Hepatic stellate cell (primary cell): ENCODE measurements at regions not wholly inside any gene's neighbourhood (a gene's known extent, or its start where the extent isn't known, plus 50 kb on each side); places are given as distances from the start of the nearest gene placed in this dataset.

ENCODE experiments used
- DNase-seq: peaks from one replicate; pipeline ENCODE4 v3.0.0; 2011; ENCODE audit warnings: low spot score

DNA sequence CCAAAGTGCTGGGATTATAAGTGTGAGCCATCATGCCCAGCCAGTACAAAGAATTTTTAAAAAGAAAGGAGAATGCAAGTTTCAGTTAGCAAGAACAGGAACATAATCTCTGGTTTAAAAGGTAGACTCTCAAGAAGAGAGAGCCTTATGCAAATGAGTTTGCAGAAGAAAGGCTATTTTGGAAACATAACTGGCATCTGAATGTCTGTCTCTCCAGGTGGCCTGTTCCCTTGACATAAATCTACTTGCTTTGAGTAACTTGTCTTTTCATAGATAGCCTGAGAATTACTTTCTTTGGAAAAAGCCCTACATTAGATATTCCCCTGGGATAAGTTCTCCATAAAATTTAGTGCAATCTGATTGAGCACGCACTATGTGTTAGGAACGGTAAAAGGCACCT, 109.6 kb downstream of the ICOS start:
- no peak for DNase-seq

DNA sequence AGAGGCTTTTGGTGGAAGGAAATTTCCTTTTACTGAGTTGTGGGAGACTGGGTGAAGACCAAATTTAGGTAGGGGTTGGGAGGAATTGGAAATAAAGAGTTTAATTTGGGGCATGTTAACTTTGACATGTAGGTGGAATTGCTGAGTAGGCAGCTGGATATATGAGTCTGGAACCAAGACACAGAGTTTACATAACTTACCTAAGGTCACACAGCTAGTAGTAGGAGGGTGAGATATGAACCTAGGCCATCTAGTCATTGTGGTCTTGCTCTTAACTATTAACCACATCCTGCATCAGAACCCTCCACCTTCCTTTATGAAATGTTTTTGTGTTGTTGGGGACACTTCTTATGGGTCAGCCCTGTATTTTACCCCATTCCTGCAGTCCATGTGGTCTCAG, 113.1 kb downstream of the ICOS start:
- DNase-seq: no peak

DNA sequence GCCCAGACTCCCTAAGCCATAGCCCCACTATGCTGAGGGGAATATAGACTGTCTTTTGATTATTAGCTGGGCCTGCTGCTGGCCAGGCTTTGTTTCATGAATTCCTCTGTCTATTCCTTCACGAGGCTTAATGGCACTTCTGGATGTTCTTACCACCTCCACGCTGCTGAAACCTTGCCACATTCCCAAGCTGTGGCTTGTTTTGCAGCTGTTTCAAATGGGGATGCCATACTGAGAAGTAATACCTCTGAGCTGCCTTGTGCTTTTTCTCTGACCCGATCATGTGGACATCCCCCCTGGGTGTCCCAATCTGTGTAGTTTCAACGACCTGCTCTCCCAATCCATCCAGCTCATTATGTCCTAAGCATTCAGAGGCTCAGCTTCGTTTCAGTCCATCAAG, 114.1 kb downstream of the ICOS start:
- no peak for DNase-seq

DNA sequence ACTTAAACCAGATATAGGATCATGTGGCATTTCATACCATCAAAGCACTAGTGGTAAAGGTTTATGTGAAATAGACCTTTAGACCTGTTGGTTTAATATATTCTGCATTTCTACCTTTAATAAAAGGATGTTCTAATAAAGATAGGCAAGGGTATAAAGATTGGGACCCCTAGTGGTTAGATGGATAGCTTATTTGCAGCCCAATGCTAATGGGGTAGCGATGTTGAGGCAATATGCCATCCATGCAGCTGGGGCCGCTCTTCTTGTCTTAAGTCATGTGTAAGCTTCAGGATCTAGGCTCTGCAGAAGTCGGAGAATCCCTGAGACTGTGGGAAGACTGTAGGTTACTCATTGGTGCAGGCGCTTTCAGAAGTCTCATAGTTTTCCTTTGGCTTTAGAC, 114.9 kb downstream of the ICOS start:
- DNase-seq: no peak

DNA sequence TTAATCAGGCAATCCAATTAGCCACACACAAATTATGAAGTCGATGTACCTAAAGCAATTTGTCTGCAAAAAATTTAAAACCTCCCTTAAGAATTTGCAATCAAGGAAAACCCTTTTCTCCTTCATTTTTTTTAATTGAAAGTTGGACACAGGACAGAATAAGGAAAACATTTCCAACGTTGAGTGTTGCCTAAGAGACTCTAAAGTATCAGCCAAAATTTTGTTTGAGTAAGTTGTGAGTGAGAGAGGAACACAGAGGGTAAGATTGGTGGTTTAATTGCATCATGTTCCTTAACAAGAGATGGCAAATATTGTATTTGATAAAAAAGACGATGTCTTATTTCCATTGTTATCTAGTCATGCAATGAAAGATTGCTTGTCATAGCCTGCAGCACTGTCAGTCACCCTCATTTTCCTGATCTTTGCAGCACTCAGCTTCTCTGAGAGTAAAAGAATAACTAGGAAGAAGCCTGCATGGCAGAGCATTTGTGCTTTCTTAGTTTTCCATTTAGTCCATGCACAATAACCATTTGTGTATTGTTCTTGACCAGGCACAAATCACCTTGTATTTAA, 115.5 kb downstream of the ICOS start:
- DNase-seq: no peak

DNA sequence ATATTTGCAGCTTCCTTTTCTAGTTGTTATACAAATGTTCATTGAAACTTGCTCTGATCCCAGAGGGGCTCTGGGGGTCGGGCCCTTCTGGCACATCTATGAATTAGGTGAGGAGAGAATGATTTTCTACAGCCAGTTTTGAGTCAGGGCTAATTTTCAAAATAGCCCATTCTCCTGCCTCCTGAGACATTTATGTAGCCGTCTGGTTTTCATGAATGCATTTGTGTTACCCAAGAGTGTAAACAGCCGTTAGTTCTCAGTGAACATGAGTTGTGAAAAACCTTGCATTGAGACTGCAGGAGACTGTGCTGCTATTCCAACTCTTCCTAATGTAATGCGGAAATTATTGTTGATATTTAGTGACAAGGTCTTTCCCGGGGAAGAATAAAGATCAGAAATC, 122.5 kb downstream of the ICOS start:
- DNase-seq: no peak

DNA sequence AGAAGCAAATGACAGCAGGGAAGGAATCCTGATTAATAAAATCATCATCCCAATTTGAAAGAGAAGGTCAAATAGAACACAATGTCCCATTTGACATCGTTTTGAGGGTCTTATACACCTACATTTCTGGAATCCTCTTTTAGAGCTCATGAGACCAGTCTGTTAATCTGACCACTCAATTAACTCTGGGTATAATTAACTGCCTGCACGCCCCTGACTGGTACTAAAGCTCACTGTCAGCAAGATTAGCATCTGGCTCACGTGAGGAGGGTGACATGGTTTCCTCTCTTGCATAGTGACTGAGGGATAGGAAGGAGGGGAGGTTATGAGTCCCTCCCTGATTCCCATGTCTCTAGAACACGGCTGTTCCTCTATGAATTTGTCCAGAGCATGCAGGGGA, 124.3 kb downstream of the ICOS start:
- DNase-seq: no peak

DNA sequence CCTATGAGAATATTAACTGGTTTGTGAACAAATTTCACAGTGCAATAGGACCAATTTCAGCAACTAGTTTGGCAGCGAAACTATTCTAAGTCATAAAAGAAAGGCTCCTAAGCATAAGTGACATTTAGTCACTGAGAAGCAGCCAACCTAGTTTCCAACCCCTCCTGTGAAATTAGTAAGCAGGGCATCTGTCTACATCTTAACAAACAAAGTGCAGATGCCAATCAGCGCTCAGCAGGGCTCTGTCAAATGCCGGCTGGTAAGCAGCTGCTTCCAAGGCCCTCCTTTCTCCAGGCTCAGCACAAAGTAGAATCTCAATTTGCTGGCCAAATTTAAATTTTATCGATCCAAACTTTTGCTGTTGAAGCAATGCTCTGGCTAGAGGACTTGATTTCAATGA, 124.7 kb downstream of the ICOS start:
- DNase-seq: no peak

DNA sequence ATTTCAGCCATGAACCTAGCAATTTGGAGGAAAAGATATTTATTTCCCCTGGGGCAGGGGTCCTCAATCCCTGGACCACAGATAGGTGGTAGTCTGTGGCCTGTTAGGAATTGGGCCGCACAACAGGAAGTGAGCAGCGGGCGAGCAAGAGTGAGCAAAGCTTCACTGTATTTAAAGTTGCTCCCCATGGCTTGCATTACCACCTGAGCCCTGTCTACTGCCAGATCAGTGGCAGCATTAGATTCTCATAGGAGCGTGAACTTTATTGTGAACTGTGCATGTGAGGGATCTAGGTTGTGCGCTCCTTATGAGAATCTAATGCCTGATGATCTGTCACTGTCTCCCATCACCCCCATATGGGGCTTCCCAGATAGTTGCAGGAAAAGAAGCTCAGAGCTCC, 127.6 kb downstream of the ICOS start:
- DNase-seq: no peak

DNA sequence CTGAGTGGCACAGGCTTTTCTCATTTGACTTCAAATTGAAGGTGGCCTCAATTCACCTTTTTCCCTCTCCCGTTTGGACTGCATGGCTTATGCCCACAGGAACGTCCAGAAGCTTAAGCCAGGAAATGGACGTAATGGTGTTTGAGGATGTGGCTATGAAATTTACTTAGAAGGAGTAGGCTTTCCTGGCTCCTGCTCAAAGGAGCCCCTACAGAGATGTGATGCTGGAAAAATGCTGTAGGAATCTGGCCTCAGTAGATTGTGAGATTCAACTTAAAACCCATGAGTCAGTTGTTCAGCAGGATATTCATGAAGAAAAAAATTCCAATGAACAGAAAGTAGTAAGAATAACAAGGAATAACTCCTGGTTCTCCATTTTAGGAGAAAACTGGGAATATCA, 129.0 kb downstream of the ICOS start:
- DNase-seq: no peak

DNA sequence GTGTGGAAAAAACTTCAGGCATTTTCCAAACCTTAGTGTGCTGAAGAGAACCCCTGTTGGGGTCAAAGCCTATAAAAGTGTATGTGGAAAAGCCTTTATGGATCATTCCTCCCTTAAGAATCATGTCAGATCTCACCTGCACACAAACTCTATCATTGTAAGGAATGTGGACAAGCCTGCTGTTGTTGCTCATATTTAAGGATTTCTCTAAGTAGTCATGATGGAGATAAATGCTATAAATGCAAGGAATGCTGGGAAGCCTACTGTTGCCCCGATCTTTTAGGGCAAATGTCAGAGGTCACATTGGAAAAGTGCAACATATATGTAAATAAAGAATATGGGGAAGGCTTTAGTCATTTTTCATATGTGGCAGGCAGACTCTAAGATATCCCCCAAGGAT, 129.5 kb downstream of the ICOS start:
- no peak for DNase-seq

DNA sequence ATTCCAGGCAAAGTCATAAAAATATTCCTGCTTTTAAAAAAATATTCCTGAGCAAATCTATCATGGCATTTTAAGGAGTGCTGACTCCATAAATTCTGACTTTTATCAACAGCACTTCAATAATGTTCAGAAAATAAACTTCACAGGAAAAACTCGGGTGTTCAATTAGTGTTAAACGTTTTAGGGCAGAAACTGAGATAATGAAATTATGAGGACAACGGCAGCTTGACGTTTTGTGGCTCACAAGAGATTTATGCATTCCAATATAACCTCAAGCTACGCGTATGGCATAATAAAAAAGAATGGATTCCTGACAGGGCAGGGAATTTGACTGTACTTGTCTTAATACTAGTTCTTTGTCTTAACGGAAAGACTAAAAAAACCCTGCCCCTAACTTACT, 133.2 kb downstream of the ICOS start:
- DNase-seq: no peak

DNA sequence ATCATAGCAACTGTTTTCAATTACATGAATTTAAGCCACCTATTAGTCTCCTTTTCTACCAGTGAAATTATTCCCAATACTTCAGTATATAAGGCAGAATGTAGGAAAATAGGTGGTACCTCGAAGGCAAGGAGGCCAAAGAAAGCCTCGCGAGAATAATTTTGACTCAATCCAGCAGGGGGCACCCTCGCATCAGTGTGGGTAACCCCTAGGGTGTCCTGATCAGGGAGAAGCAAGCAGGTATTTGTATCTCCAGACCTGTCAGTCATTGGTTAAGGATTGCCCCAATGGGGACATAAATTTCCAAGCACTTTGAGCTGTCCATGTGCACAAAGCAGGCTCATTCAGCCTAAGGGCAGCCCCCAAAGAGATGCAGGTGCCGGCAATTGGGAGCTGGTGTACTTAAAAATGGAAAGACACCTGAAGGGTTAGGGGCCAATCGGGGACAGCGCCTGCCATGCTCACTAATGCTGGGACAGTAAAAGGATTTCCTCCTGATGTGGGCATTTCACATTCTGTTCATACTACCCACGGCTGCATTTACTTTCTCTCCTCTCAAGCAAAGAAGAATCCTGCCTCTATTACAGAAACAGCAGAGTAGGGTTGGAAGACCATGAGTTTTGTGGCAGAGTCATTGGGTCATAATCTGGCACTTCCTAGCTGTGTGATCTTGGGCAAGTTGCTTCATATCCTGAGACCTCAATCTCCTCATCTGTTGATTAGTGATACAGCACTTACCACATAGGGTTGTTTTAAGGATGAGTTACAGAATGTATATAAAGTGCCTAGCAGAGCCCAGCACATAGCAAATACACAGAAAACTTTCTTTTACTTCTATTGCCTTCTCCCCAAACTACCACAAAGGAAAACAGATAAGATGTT, 136.1 kb downstream of the ICOS start:
- DNase-seq: no peak

DNA sequence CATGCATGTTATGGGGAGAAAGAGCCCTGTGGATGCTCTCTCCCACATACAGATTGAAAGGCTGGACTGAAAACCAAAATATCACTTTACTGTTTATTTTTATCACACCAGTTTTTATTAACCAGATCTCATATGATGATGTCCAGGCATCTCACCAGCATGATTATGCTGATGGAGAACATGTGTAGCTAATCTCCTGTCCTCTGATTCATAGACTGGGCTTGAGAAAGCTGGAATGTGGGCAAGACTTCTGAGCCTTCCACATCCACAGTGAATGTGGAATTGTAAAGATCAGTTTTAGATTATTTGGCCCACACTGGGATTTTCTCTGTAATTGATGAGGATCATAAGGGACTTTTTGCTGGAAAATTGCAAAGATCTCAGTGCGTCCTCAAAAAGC, 137.9 kb downstream of the ICOS start:
- no peak for DNase-seq

DNA sequence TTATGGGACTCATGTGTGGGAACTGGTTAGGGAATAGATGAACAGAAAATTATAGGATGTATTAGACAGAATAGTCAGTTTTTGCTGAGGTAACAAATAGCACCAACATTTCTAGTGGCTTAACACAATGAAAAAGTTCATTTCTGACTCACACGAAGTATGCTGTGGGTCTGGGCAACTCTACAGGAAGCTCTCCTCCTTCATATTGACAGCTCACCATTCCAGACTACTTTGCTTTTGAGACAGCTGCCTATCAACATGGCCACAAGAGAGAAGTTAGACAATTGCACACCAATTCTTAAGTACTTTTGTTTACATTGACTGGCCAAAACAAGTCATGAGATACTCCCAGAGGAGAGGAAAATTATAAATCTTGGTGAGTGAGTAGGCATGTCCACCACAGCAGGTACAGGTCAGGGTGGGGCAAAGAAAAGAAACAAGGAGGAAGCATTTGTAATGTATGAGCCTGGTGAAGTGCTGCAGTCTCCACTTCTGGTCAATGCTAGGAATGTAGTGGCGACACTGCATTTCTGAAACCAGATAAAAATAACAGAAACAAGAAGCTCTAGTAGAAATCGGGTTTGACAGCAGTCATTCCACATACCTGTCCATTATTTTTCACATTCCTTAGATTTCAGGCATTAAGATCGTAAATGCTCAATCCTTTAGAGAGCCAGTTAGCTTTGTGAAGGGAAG, 141.6 kb downstream of the ICOS start:
- no peak for DNase-seq

DNA sequence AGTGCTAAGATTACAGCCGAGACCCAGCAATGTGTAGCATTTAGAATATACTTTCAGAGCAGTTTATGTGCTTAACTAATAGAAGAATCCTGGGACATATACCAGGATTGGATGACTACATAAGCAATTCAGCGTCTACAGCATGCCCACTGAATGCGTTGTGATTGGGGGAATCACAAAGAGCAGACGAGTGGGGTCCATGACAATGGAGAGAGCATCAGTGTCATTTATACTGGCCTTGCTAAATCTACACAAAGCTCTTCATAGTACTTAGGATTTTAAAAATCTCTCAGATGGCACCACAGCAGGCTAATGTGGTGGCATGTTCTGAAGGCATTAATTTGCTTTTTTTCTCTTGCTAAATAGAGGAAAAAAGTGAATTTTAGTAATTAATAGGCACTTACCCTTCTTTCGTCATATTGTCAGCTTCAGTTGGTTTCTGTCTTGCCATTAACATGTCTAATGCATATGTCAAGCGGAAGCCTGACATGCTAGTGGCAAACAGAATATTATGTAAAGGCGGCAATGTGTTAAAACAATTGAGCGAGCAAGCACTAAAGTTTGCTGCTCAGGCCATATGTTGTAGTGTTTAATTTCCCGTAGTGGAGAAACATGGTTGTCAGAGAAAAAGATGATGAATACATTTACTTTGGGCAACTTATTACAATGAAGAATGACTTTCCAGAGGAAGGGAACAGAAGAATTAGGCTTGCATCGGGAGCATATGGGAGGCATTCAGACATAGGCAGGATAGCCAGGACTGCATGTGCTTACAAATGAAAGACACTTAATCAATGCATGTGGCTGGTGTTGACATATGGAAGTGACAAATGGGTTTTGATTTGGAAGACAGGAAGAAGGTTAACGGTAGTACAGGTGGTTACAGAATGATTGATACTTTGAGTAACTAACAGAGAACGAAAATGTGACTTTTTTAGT, 145.2 kb downstream of the ICOS start:
- no peak for DNase-seq

DNA sequence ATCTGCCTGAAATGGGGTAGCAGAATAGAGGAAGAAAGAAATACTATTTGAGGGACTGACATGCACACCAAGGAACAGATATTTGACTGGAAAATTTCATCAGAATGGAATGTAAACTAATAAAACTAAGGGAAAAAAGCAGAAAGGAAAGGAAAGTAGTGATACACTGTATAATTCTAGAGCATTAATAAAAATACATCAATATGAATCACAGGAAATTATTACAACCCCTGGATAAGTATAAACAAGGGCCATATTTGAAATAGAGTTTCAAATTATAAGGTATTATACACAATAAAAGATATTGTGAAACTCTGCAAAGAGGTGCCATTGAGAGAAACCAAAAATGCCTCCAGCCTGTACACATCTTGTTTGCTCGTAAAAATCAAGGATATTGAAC, 149.6 kb downstream of the ICOS start:
- DNase-seq: no peak

DNA sequence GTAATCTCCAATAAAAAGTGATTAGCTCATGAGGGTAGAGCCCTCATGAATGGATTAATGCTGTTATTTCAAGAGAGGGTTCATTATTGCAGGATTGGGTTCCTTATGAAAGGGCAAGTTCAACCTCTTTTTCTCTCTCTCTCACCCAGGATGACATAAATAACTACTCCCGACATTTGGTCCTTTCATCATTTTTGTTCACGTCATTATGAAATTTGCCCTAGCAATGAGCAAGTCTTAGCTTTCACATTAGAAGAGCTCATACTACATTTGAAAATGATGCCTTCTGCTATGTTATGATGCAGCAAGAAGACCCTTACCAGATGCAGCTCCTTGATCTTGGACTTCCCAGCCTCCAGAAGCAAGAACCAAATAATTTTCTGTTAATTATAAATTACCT, 152.5 kb downstream of the ICOS start:
- DNase-seq: no peak

DNA sequence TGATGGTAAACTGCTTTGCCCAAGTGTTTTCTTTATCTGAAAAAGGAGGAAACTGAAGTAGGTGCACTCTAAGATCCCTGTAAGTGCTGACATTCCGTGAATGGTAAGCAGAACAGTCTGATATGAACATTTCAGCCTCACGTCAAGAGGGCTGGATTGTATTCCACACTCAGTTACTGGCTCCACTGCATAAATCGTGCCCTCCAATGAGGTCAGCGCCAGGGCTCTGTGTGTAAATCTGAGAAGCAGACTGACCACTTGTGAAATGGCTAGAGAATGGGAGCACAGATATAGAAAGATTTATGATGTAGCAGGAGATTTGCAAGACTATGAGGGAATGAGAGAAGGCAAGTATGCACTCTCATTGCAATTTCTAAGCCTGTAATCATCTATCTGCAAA, 153.0 kb downstream of the ICOS start:
- DNase-seq: no peak

DNA sequence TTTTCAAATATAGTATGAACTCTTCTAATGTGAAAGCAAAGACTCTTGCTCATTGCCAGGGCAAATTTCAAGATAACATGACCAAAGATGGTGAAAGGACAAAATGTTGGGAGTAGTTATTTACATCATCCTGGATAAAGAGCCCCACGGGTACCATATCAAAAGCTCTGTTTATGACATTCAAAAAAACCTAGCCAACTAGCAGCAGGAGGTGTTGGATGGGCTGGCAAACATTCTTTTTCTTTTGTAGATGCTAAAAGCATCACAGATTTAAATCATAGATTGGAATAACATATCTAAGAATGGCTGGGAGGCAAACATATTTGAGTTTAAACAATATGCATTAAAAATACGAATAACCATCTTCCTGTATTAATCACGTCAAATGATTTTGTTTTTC, 153.5 kb downstream of the ICOS start:
- no peak for DNase-seq

DNA sequence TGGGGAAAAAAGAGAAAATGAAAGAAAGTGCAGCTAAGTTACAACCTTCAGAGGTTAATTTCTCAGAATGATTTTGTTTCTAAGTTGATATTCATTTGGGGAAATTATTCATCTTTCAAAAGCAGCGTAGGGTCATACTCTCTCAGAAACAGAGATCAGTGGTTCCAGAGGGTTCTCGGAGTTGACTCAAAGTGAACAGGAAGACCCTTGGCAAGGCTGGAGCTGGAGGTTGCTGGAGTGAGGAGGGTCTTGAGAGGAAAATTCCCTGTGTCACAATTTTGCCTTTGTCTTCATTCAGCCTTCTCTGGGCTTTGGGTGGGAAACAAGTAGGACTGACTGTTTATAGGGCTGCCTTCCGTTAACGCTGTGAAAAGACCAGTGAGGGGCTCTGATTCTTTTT, 168.2 kb downstream of the ICOS start:
- no peak for DNase-seq

DNA sequence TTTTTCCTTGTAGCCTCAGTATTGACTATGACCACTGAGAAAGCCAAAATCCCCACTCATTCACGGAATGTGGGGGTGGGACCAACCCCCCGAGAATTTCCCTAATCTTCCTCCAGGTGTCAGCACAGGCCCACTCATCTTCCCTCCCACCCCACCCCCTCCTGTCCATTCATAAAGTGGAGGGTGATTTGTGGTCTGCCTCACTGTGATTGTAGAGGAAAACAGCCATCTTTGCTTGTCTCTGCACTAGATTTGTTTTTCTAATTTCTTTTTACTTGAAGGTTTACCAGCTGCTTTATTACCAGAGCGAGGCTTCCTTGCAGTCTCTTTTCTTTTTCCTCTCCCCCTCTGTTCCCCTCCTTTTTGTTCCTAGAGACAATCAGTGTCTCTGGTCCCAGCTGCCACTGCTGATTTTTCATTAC, 171.8 kb downstream of the ICOS start:
- no peak for DNase-seq
